ENCODE measurements at regions not wholly inside any gene's neighbourhood (a gene's known extent, or its start where the extent isn't known, plus 50 kb on each side); places are given as distances from the start of the nearest gene placed in this dataset.

GRCh38 chr7:52569151-52569550 lies 466.3 kb upstream of the POM121L12 start:
- TF ChIP-seq CTCF (IDR thresholded peaks at IDR 0.05) (no peak), EZH2 (IDR thresholded peaks at IDR 0.05) (no peak), EZH2phosphoT487 (IDR thresholded peaks at IDR 0.05) (no peak)

All from neural progenitor cell (in vitro differentiated cells).